Gastroesophageal sphincter (tissue), 3 donors: ENCODE measurements at regions not wholly inside any gene's neighbourhood (a gene's known extent, or its start where the extent isn't known, plus 50 kb on each side); places are given as distances from the start of the nearest gene placed in this dataset.
A peak's percentile ranks its signal among the peaks of the same experiment; 100 is the strongest.

Experiments
- EP300 ChIP-seq: sonication (generic); formaldehyde crosslinking; IDR thresholded peaks from one replicate; pipeline ENCODE4 v1.6.1; 2017; ENCODE audit warnings: antibody characterized with exemption, mild to moderate bottlenecking
- POLR2A ChIP-seq, 2 donors: fragments of 450-650 bp; IDR thresholded peaks; one replicate each; pipeline ENCODE4 v1.6.1; 2017; ENCODE audit warnings: antibody characterized with exemption in 2 of 2, mild to moderate bottlenecking in 2 of 2, moderate library complexity in 1 of 2
- POLR2AphosphoS5 ChIP-seq: sonication (generic); formaldehyde crosslinking; IDR thresholded peaks from one replicate; pipeline ENCODE4 v1.6.1; 2017; ENCODE audit warnings: antibody characterized with exemption
- TF ChIP-seq, protein P1 (sequence below), 4 experiments: fragments of 200-600 bp in 2 of 4; fragments of 450-650 bp in 2 of 4; sonication (generic) in 1 of 4; IDR thresholded peaks; one replicate each; pipeline ENCODE4 v1.5.1; 2017 to 2019; ENCODE audit warnings: antibody characterized with exemption in 4 of 4, mild to moderate bottlenecking in 2 of 4, moderate library complexity in 2 of 4

DNA sequence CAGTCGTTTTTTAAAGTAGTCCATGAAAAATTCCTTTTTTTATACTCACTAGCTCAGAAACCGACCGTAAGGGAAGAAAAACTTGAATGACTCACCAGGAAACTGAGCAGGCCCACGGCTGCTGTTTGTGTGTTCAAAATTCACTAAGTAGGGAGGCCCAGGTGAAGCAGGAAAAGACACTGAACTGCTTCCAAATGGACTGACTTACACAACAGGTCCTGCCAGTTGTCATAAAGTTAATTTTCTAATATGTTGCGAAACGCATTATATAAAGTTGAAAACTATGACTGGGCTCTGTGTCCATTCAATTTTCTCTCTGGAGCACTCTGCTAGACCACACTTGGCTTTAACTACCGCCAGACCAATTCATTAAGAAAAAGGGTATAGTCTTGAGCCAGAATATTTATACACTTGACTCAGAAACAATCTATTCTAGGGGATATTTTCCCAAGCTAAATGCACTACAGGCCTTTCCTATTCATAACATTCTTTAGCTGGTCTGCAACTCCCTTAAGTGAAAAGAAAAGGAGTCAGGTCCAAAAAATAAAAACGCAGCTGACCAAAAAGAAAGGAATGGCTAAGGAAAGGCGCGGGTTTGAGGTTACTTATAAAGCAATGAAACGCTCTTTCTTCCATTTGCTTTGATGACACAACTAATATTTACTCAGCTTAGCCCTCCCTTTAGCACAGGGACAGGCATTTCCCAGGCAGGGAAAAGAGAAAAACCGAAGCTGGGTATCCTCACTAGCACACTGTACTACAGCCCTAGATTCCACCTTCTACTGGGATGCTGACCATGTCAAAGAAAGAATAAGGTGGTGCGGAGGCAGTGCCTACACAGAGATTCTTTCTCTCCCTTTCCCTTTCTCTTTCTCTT, 306.3 kb upstream of the ESRRG start:
- TF ChIP-seq POLR2AphosphoS5, result peak; percentile 61
- no peak for TF ChIP-seq POLR2A (IDR thresholded peaks at IDR 0.05)
- TF ChIP-seq, protein P1, sequence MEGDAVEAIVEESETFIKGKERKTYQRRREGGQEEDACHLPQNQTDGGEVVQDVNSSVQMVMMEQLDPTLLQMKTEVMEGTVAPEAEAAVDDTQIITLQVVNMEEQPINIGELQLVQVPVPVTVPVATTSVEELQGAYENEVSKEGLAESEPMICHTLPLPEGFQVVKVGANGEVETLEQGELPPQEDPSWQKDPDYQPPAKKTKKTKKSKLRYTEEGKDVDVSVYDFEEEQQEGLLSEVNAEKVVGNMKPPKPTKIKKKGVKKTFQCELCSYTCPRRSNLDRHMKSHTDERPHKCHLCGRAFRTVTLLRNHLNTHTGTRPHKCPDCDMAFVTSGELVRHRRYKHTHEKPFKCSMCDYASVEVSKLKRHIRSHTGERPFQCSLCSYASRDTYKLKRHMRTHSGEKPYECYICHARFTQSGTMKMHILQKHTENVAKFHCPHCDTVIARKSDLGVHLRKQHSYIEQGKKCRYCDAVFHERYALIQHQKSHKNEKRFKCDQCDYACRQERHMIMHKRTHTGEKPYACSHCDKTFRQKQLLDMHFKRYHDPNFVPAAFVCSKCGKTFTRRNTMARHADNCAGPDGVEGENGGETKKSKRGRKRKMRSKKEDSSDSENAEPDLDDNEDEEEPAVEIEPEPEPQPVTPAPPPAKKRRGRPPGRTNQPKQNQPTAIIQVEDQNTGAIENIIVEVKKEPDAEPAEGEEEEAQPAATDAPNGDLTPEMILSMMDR (IDR thresholded peaks at IDR 0.05), result no peak
- no peak for TF ChIP-seq EP300
